ENCODE measurements at regions not wholly inside any gene's neighbourhood (a gene's known extent, or its start where the extent isn't known, plus 50 kb on each side); places are given as distances from the start of the nearest gene placed in this dataset.

DNA sequence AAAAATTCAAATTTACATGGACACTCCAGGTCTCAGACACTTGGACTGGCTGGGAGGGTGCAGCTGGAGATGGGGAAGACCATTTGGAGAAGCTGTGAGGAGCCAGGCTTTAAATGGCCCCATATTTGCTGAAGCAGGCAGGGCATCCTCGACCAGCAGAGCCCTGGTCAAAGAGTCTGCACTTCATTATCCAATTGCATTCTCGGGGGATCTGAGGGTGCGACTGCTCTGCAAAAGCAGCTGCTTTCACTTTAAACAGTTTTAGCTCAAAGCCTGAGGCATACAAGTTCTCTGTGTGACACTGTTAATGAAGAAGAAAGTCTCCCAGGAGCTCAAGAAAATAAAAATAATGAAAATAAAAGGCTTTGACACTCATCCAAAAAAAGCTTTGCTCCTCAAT is 98.0 kb upstream of the SLC25A36 start:
- no peaks in the 10 kb centered on the region for H3K9me3 Mint-ChIP-seq (ENCODE audit: unreplicated experiment)
- intact Hi-C loops (cut with micrococcal nuclease) = no loop called here
- H3K4me3 Mint-ChIP-seq (ENCODE audit: unreplicated experiment) = no peak overlapping the region
- no peak for DNase-seq (ENCODE audit: unreplicated experiment)
- no peaks in the 10 kb centered on the region for H3K36me3 Mint-ChIP-seq (ENCODE audit: insufficient read depth, unreplicated experiment)
- POLR2A ChIA-PET = no interaction called here
- peaks cover 53% of the 10 kb centered on the region for H3K27me3 Mint-ChIP-seq (ENCODE audit: insufficient read depth, unreplicated experiment)
- H3K4me1 Mint-ChIP-seq (ENCODE audit: insufficient read depth, unreplicated experiment) = no peaks in the 10 kb centered on the region
- TF ChIP-seq, protein P1, sequence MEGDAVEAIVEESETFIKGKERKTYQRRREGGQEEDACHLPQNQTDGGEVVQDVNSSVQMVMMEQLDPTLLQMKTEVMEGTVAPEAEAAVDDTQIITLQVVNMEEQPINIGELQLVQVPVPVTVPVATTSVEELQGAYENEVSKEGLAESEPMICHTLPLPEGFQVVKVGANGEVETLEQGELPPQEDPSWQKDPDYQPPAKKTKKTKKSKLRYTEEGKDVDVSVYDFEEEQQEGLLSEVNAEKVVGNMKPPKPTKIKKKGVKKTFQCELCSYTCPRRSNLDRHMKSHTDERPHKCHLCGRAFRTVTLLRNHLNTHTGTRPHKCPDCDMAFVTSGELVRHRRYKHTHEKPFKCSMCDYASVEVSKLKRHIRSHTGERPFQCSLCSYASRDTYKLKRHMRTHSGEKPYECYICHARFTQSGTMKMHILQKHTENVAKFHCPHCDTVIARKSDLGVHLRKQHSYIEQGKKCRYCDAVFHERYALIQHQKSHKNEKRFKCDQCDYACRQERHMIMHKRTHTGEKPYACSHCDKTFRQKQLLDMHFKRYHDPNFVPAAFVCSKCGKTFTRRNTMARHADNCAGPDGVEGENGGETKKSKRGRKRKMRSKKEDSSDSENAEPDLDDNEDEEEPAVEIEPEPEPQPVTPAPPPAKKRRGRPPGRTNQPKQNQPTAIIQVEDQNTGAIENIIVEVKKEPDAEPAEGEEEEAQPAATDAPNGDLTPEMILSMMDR (IDR thresholded peaks at IDR 0.05; ENCODE audit: unreplicated experiment) = no peak
- no peak overlapping the region for H3K27ac Mint-ChIP-seq (ENCODE audit: low read depth, unreplicated experiment)
- BruUV-seq (replicated peaks) = no TSS peak
- CTCF ChIA-PET = interaction anchor here (0.6 to 0.8 kb wide), 2 partner anchors 20 to 1417 kb away, joined by 3 to 4 read pairs; no protein-coding TSS in a partner anchor

DNA sequence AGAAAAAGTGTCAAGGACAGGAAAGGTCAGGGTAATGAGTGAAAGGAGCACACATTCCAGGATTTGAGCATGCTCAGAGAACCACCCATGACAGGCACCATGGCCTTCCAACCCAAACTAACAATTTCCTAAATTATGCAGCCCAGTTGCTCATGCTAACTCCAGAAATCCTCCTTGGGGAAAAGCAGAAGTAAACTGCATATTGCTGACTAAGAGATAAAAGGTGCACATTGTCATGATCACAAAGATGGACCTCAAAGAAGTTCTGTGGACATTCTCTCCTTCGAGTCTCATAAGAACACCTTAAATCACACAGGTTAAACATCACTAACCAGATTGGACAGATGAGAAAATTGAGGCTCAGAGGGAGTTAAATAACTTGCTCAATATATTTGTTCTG is 97.6 kb upstream of the SLC25A36 start:
- Mint-ChIP-seq H3K4me1 (ENCODE audit: insufficient read depth, unreplicated experiment) (no peaks in the 10 kb centered on the region), H3K27ac (ENCODE audit: low read depth, unreplicated experiment) (no peak overlapping the region), H3K9me3 (ENCODE audit: unreplicated experiment) (no peaks in the 10 kb centered on the region), H3K4me3 (ENCODE audit: unreplicated experiment) (no peak overlapping the region), H3K36me3 (ENCODE audit: insufficient read depth, unreplicated experiment) (no peaks in the 10 kb centered on the region), H3K27me3 (ENCODE audit: insufficient read depth, unreplicated experiment) (peaks cover 57% of the 10 kb centered on the region)
- ChIA-PET POLR2A (no interaction called here), CTCF (interaction anchor here (0.8 kb wide), 1 partner anchor 20 kb away, joined by 4 read pairs; no protein-coding TSS in a partner anchor)
- BruUV-seq (replicated peaks) = no TSS peak
- intact Hi-C loops (cut with micrococcal nuclease) = no loop called here
- TF ChIP-seq, protein P1 (IDR thresholded peaks at IDR 0.05; ENCODE audit: unreplicated experiment) = no peak
- DNase-seq (ENCODE audit: unreplicated experiment) = no peak

DNA sequence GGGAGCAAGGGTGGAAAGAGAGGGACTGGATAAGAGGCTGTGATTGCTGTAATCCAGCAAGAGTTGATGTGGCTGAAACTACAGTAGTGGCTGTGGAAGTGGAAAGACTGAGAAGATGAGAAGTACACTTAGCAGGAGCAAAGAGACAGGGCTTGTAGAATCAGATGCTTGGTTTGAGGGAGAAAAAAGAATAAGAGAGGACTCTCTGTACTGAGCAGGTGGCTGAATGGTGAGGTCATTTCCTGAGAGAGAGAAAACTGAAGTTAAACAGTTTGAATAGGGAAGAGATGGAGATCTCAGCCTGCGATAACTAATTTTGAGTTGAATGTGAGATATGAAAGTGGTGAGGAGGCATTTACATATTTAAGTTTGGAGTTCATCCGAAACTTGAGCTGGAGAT is 95.8 kb upstream of the SLC25A36 start:
- BruUV-seq (replicated peaks) = no TSS peak
- peaks cover 4% of the 10 kb centered on the region for H3K4me1 Mint-ChIP-seq (ENCODE audit: insufficient read depth, unreplicated experiment)
- H3K9me3 Mint-ChIP-seq (ENCODE audit: unreplicated experiment) = no peaks in the 10 kb centered on the region
- H3K27me3 Mint-ChIP-seq (ENCODE audit: insufficient read depth, unreplicated experiment) = peaks cover 57% of the 10 kb centered on the region
- TF ChIP-seq, protein P1 (IDR thresholded peaks at IDR 0.05; ENCODE audit: unreplicated experiment) = no peak
- H3K27ac Mint-ChIP-seq (ENCODE audit: low read depth, unreplicated experiment) = no peak overlapping the region
- intact Hi-C loops (cut with micrococcal nuclease) = no loop called here
- no peak overlapping the region for H3K4me3 Mint-ChIP-seq (ENCODE audit: unreplicated experiment)
- CTCF ChIA-PET = no interaction called here
- no peak for DNase-seq (ENCODE audit: unreplicated experiment)
- H3K36me3 Mint-ChIP-seq (ENCODE audit: insufficient read depth, unreplicated experiment) = no peaks in the 10 kb centered on the region
- POLR2A ChIA-PET = interaction anchor here (1.3 kb wide), 1 partner anchor 7 kb away, joined by 3 read pairs; no protein-coding TSS in a partner anchor

DNA sequence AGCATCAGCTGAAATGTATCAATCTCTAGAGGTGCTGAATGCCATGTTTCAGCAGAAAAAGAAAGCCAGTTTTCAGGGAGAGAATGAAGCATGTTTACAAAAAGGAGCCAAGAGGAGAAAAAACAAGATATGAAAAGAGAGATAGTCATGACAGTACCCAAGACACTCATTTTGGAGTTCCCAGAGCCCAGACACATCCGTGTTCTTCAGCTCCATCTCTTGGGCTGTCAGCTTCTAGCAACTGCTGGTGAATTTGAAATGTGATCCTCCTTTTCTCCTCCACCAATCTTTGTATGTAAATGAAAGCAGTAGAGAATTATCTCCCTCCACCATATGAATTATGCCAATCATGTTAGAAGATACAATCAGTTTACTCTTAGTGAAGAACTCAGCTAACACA is 93.0 kb upstream of the SLC25A36 start:
- intact Hi-C loops (cut with micrococcal nuclease) = no loop called here
- POLR2A ChIA-PET = interaction anchor here (0.6 kb wide), 2 partner anchors 25 to 192 kb away, joined by 3 read pairs; no protein-coding TSS in a partner anchor
- BruUV-seq (replicated peaks) = no TSS peak
- TF ChIP-seq, protein P1 (IDR thresholded peaks at IDR 0.05; ENCODE audit: unreplicated experiment) = no peak
- Mint-ChIP-seq H3K27ac (ENCODE audit: low read depth, unreplicated experiment) (no peak overlapping the region), H3K9me3 (ENCODE audit: unreplicated experiment) (no peaks in the 10 kb centered on the region), H3K27me3 (ENCODE audit: insufficient read depth, unreplicated experiment) (peaks cover 47% of the 10 kb centered on the region), H3K4me3 (ENCODE audit: unreplicated experiment) (no peak overlapping the region), H3K36me3 (ENCODE audit: insufficient read depth, unreplicated experiment) (no peaks in the 10 kb centered on the region), H3K4me1 (ENCODE audit: insufficient read depth, unreplicated experiment) (peaks cover 4% of the 10 kb centered on the region)
- peak; percentile 3 for DNase-seq (ENCODE audit: unreplicated experiment)
- CTCF ChIA-PET = interaction anchor here (0.7 to 1.1 kb wide), 3 partner anchors 16 to 110 kb away, joined by 3 to 4 read pairs (median 4); no protein-coding TSS in a partner anchor

Measured in MCF 10A (cell line).